Inflammatory macrophage (primary cell): ENCODE measurements at regions not wholly inside any gene's neighbourhood (a gene's known extent, or its start where the extent isn't known, plus 50 kb on each side); places are given as distances from the start of the nearest gene placed in this dataset.

Experiments used
- DNase-seq, 2 donors: peaks; one replicate each; pipeline ENCODE4 v3.0.0-alpha.2; 2020 to 2022

GRCh38 chr2:146365041-146365440, 1479.8 kb upstream of the ACVR2A start:
- no peak for DNase-seq

GRCh38 chr2:146363731-146364130, 1481.1 kb upstream of the ACVR2A start:
- DNase-seq = no peak

- DNase-seq = no peak
Observed at GRCh38 chr2:146351689-146352088, 1493.1 kb upstream of the ACVR2A start.

- no peak for DNase-seq
Observed at GRCh38 chr2:146349334-146349733, 1495.5 kb upstream of the ACVR2A start.

GRCh38 chr2:146324951-146325350, 1519.9 kb upstream of the ACVR2A start:
- DNase-seq = no peak

GRCh38 chr2:146323564-146323963, 1521.3 kb upstream of the ACVR2A start:
- DNase-seq = no peak

- DNase-seq = no peak
Observed at GRCh38 chr2:146321175-146321574, 1523.7 kb upstream of the ACVR2A start.

- DNase-seq = no peak
Observed at GRCh38 chr2:146317959-146318358, 1526.9 kb upstream of the ACVR2A start.

- peak; percentile 1 to 28 for DNase-seq
Observed at GRCh38 chr2:146312899-146313298, 1531.9 kb upstream of the ACVR2A start.

- no peak for DNase-seq
Observed at GRCh38 chr2:146305164-146305563, 1539.7 kb upstream of the ACVR2A start.

- DNase-seq = no peak
Observed at GRCh38 chr2:146301287-146301686, 1543.5 kb upstream of the ACVR2A start.

GRCh38 chr2:146295080-146295670, 1549.7 kb upstream of the ACVR2A start:
- DNase-seq = no peak

GRCh38 chr2:146287281-146287680, 1557.5 kb upstream of the ACVR2A start:
- no peak for DNase-seq

GRCh38 chr2:146278881-146279280, 1565.9 kb upstream of the ACVR2A start:
- no peak for DNase-seq

GRCh38 chr2:146271131-146271831, 1573.5 kb upstream of the ACVR2A start:
- no peak for DNase-seq

GRCh38 chr2:146270618-146271017, 1574.2 kb upstream of the ACVR2A start:
- DNase-seq = no peak

- DNase-seq = no peak
Observed at GRCh38 chr2:146267093-146267492, 1577.7 kb upstream of the ACVR2A start.

- DNase-seq = no peak
Observed at GRCh38 chr2:146265656-146266055, 1579.2 kb upstream of the ACVR2A start.

GRCh38 chr2:146262606-146263005, 1582.2 kb upstream of the ACVR2A start:
- DNase-seq = no peak

- DNase-seq = no peak
Observed at GRCh38 chr2:146260551-146260950, 1584.3 kb upstream of the ACVR2A start.

- DNase-seq = no peak
Observed at GRCh38 chr2:146259816-146260215, 1585.0 kb upstream of the ACVR2A start.

GRCh38 chr2:146258071-146258470, 1586.8 kb upstream of the ACVR2A start:
- no peak for DNase-seq

GRCh38 chr2:146252119-146252518, 1592.7 kb upstream of the ACVR2A start:
- no peak for DNase-seq

- DNase-seq = no peak
Observed at GRCh38 chr2:146251328-146251727, 1593.5 kb upstream of the ACVR2A start.
